BJ (cell line): ENCODE measurements at regions not wholly inside any gene's neighbourhood (a gene's known extent, or its start where the extent isn't known, plus 50 kb on each side); places are given as distances from the start of the nearest gene placed in this dataset.

Experiments used
- CTCF ChIA-PET: fragments of 350-600 bp; formaldehyde crosslinking; extraction: SDS; loops from one replicate; lab custom pipeline; 2021; ENCODE audit warnings: antibody characterized with exemption, inconsistent platforms; lab: Yijun Ruan, JAX
- POLR2A ChIA-PET: fragments of 300-600 bp; sonication (Branson Sonifier 250); formaldehyde crosslinking; extraction: SDS; loops from one replicate; lab custom pipeline; 2021; ENCODE audit warnings: antibody characterized with exemption; lab: Charles Lee
- DNase-seq: peaks from one replicate; pipeline ENCODE4 v3.0.0-alpha.2; 2011; ENCODE audit warnings: low read depth
- H3K27me3 ChIP-seq: 2 replicates; pipeline ENCODE4 v1.6.0; 2011; ENCODE audit warnings: low read length; ENCODE audit not compliant: control insufficient read depth, insufficient read depth
- H3K36me3 ChIP-seq: 2 replicates; pipeline ENCODE4 v1.5.1; 2011; ENCODE audit warnings: low read length; ENCODE audit not compliant: control insufficient read depth, insufficient read depth
- H3K4me3 ChIP-seq: 2 replicates; pipeline ENCODE4 v1.5.1; 2011; ENCODE audit warnings: low read depth, mild to moderate bottlenecking, control low read depth, low read length
- CTCF ChIP-seq: IDR thresholded peaks from 2 replicates; pipeline ENCODE4 v1.5.1; 2011; ENCODE audit warnings: low read depth, mild to moderate bottlenecking, control low read depth, inconsistent platforms, low read length, moderate library complexity; ENCODE audit not compliant: insufficient read depth

GRCh38 chr6:1088492-1089001, 223.4 kb upstream of the FOXQ1 start:
- ChIA-PET CTCF (interaction anchor here (1.0 to 1.3 kb wide), 2 partner anchors 14 to 45 kb away, joined by 3 to 5 read pairs; no protein-coding TSS in a partner anchor), POLR2A (no interaction called here)
- Histone ChIP-seq H3K4me3 (no peak overlapping the region), H3K36me3 (no peaks in the 10 kb centered on the region), H3K27me3 (no peaks in the 10 kb centered on the region; the same call in 1 of the 2 replicates)
- TF ChIP-seq CTCF, result no peak
- no peak for DNase-seq

GRCh38 chr6:1087154-1087843, 224.6 kb upstream of the FOXQ1 start:
- Histone ChIP-seq H3K27me3 (no peaks in the 10 kb centered on the region; the same call in 1 of the 2 replicates), H3K36me3 (no peaks in the 10 kb centered on the region), H3K4me3 (no peak overlapping the region)
- DNase-seq, result no peak
- TF ChIP-seq CTCF, result no peak
- POLR2A ChIA-PET, result no interaction called here
- CTCF ChIA-PET, result no interaction called here

- DNase-seq, result no peak
- ChIA-PET POLR2A (no interaction called here), CTCF (interaction anchor here (0.6 to 0.9 kb wide), 3 partner anchors 33 to 652 kb away, joined by 3 to 5 read pairs (median 3); no protein-coding TSS in a partner anchor)
- Histone ChIP-seq H3K36me3 (no peaks in the 10 kb centered on the region), H3K27me3 (no peaks in the 10 kb centered on the region; the same call in 1 of the 2 replicates), H3K4me3 (no peak overlapping the region)
- TF ChIP-seq CTCF, result no peak
Measured at GRCh38 chr6:1086446-1087153, 225.3 kb upstream of the FOXQ1 start.

- Histone ChIP-seq H3K36me3 (no peaks in the 10 kb centered on the region), H3K27me3 (peaks cover 2% of the 10 kb centered on the region; the same call in 1 of the 2 replicates), H3K4me3 (no peak overlapping the region)
- no peak for DNase-seq
- ChIA-PET CTCF (no interaction called here), POLR2A (interaction anchor here (0.6 kb wide), 1 partner anchor 11 kb away, joined by 13 read pairs; no protein-coding TSS in a partner anchor)
- no peak for TF ChIP-seq CTCF
Measured at GRCh38 chr6:1082285-1082935, 229.5 kb upstream of the FOXQ1 start.
